Loucy (cell line): ENCODE measurements at regions not wholly inside any gene's neighbourhood (a gene's known extent, or its start where the extent isn't known, plus 50 kb on each side); places are given as distances from the start of the nearest gene placed in this dataset.

ENCODE experiments used
- CTCF ChIP-seq: fragments of 200-600 bp; sonication (generic); conservative IDR thresholded peaks from 2 replicates; pipeline ENCODE4 v1.5.1; 2014; ENCODE audit warnings: mild to moderate bottlenecking, antibody characterized with exemption, low read length
- EZH2phosphoT487 ChIP-seq: fragments of 200-600 bp; IDR thresholded peaks from 2 replicates; pipeline ENCODE4 v1.6.1; 2018; ENCODE audit warnings: antibody characterized with exemption, mild to moderate bottlenecking, moderate library complexity, borderline replicate concordance

GRCh38 chr10:63066606-63067005 lies 66.5 kb upstream of the NRBF2 start:
- no peak for TF ChIP-seq CTCF
- TF ChIP-seq EZH2phosphoT487 = no peak
